ENCODE measurements at regions not wholly inside any gene's neighbourhood (a gene's known extent, or its start where the extent isn't known, plus 50 kb on each side); places are given as distances from the start of the nearest gene placed in this dataset.

- peaks cover 0 to 17% of the 10 kb centered on the region in 2 donors for H3K4me1 ChIP-seq
- intact Hi-C loops (cut with DNase I), result no loop called here
- no peak overlapping the region for H3K4me3 ChIP-seq
- no peaks in the 10 kb centered on the region for H3K9me3 ChIP-seq
- DNase-seq (ENCODE audit: low spot score in 2 of 2), result no peak
- H3K27me3 ChIP-seq, result no peaks in the 10 kb centered on the region
- H3K27ac ChIP-seq, result no peak overlapping the region
- no peaks in the 10 kb centered on the region for H3K36me3 ChIP-seq
- TF ChIP-seq CTCF (IDR thresholded peaks at IDR 0.05), result no peak
These were observed 485.3 kb upstream of the NFIA start for GRCh38 chr1:60596791-60597750.

- H3K4me1 ChIP-seq, result no peaks in the 10 kb centered on the region
- no peaks in the 10 kb centered on the region for H3K27me3 ChIP-seq
- intact Hi-C loops (cut with DNase I), result no loop called here
- TF ChIP-seq CTCF (IDR thresholded peaks at IDR 0.05), result no peak
- no peaks in the 10 kb centered on the region for H3K36me3 ChIP-seq
- H3K9me3 ChIP-seq, result no peaks in the 10 kb centered on the region
- no peak overlapping the region for H3K4me3 ChIP-seq
- no peak overlapping the region for H3K27ac ChIP-seq
- DNase-seq (ENCODE audit: low spot score in 2 of 2), result no peak
These were observed 490.8 kb upstream of the NFIA start for GRCh38 chr1:60591583-60591982.

GRCh38 chr1:60589916-60590315 lies 492.4 kb upstream of the NFIA start:
- H3K27me3 ChIP-seq, result no peaks in the 10 kb centered on the region
- intact Hi-C loops (cut with DNase I), result no loop called here
- H3K27ac ChIP-seq, result no peak overlapping the region
- no peak for TF ChIP-seq CTCF (IDR thresholded peaks at IDR 0.05)
- no peak overlapping the region for H3K4me3 ChIP-seq
- no peak for DNase-seq (ENCODE audit: low spot score in 2 of 2)
- H3K4me1 ChIP-seq, result no peaks in the 10 kb centered on the region
- no peaks in the 10 kb centered on the region for H3K36me3 ChIP-seq
- no peaks in the 10 kb centered on the region for H3K9me3 ChIP-seq

GRCh38 chr1:60589046-60589748 lies 493.2 kb upstream of the NFIA start:
- no peak for TF ChIP-seq CTCF (IDR thresholded peaks at IDR 0.05)
- Histone ChIP-seq H3K27me3 (no peaks in the 10 kb centered on the region), H3K4me3 (no peak overlapping the region), H3K36me3 (no peaks in the 10 kb centered on the region), H3K27ac (peak overlapping the region in 1 of 2 donors; percentile 31), H3K9me3 (no peaks in the 10 kb centered on the region), H3K4me1 (no peaks in the 10 kb centered on the region)
- intact Hi-C loops (cut with DNase I), result no loop called here
- DNase-seq (ENCODE audit: low spot score in 2 of 2), result no peak

GRCh38 chr1:60584371-60584770 lies 498.0 kb upstream of the NFIA start:
- Histone ChIP-seq H3K4me1 (no peaks in the 10 kb centered on the region), H3K27me3 (no peaks in the 10 kb centered on the region), H3K4me3 (no peak overlapping the region), H3K36me3 (no peaks in the 10 kb centered on the region), H3K27ac (no peak overlapping the region), H3K9me3 (peaks cover 0 to 9% of the 10 kb centered on the region in 2 donors)
- intact Hi-C loops (cut with DNase I), result no loop called here
- TF ChIP-seq CTCF (IDR thresholded peaks at IDR 0.05), result no peak
- no peak for DNase-seq (ENCODE audit: low spot score in 2 of 2)
